ENCODE measurements at regions not wholly inside any gene's neighbourhood (a gene's known extent, or its start where the extent isn't known, plus 50 kb on each side); places are given as distances from the start of the nearest gene placed in this dataset.

GRCh38 chr3:105014631-105015030 is 352.1 kb upstream of the ALCAM start:
- TF ChIP-seq EZH2 (IDR thresholded peaks at IDR 0.05; ENCODE audit: low read length) = no peak
- no peak for TF ChIP-seq CTCF (optimal IDR thresholded peaks at IDR 0.05 in 1 of 3, IDR thresholded peaks at IDR 0.05 in 1 of 3, conservative IDR thresholded peaks at IDR 0.05 in 1 of 3; ENCODE audit: extremely low read depth in 1 of 3, insufficient read depth in 2 of 3, low read length in 3 of 3)

GRCh38 chr3:105022813-105023212 is 343.9 kb upstream of the ALCAM start:
- dilution Hi-C loops (cut with MboI; ENCODE audit: extremely low pct_ligation_motif_present, low sequenced_read_pairs) = no loop called here

More at GRCh38 chr3:105014631-105015030, 352.1 kb upstream of the ALCAM start:
- Histone ChIP-seq H3K9ac (ENCODE audit: control insufficient read depth, extremely low read depth, insufficient read depth, low read length) (no peak overlapping the region), H3K9me1 (ENCODE audit: control insufficient read depth, extremely low read depth, insufficient read depth, low read length) (no peaks in the 10 kb centered on the region), H3K4me1 (ENCODE audit: control insufficient read depth, extremely low read depth, insufficient read depth, low read length) (no peaks in the 10 kb centered on the region), H3K36me3 (ENCODE audit: control insufficient read depth in 2 of 2, extremely low read depth in 1 of 2, insufficient read depth in 2 of 2, low read length in 2 of 2) (no peaks in the 10 kb centered on the region), H4K20me1 (ENCODE audit: control insufficient read depth, extremely low read depth, insufficient read depth, low read length) (no peaks in the 10 kb centered on the region), H3K27me3 (ENCODE audit: control insufficient read depth, extremely low read depth, insufficient read depth, low read length) (no peaks in the 10 kb centered on the region), H3K4me2 (ENCODE audit: control insufficient read depth, extremely low read depth, insufficient read depth, low read depth, low read length) (no peak overlapping the region), H3K79me2 (ENCODE audit: control insufficient read depth, insufficient read depth, low read length) (no peaks in the 10 kb centered on the region), H2AFZ (ENCODE audit: control insufficient read depth, low read length) (no peak overlapping the region), H3K9me3 (ENCODE audit: control insufficient read depth, low read depth, low read length) (no peaks in the 10 kb centered on the region), H3K27ac (ENCODE audit: control insufficient read depth, insufficient read depth, low read length) (no peak overlapping the region), H3K4me3 (ENCODE audit: control insufficient read depth in 2 of 3, extremely low read depth in 1 of 3, insufficient read depth in 2 of 3, low read depth in 1 of 3, low read length in 3 of 3) (no peak overlapping the region)
- no peak for DNase-seq (ENCODE audit: low read depth, low spot score)
- dilution Hi-C loops (cut with MboI; ENCODE audit: extremely low pct_ligation_motif_present, low sequenced_read_pairs) = no loop called here
- no peak for FAIRE-seq

More at GRCh38 chr3:105022813-105023212, 343.9 kb upstream of the ALCAM start:
- no peak overlapping the region for H2AFZ ChIP-seq (ENCODE audit: control insufficient read depth, low read length)
- DNase-seq (ENCODE audit: low read depth, low spot score) = no peak
- no peak overlapping the region for H3K4me2 ChIP-seq (ENCODE audit: control insufficient read depth, extremely low read depth, insufficient read depth, low read depth, low read length)
- no peaks in the 10 kb centered on the region for H4K20me1 ChIP-seq (ENCODE audit: control insufficient read depth, extremely low read depth, insufficient read depth, low read length)
- H3K4me1 ChIP-seq (ENCODE audit: control insufficient read depth, extremely low read depth, insufficient read depth, low read length) = no peaks in the 10 kb centered on the region
- no peak overlapping the region for H3K4me3 ChIP-seq (ENCODE audit: control insufficient read depth in 2 of 3, extremely low read depth in 1 of 3, insufficient read depth in 2 of 3, low read depth in 1 of 3, low read length in 3 of 3)
- H3K27me3 ChIP-seq (ENCODE audit: control insufficient read depth, extremely low read depth, insufficient read depth, low read length) = no peaks in the 10 kb centered on the region
- no peaks in the 10 kb centered on the region for H3K36me3 ChIP-seq (ENCODE audit: control insufficient read depth in 2 of 2, extremely low read depth in 1 of 2, insufficient read depth in 2 of 2, low read length in 2 of 2)
- no peak for FAIRE-seq
- no peaks in the 10 kb centered on the region for H3K9me3 ChIP-seq (ENCODE audit: control insufficient read depth, low read depth, low read length)
- H3K79me2 ChIP-seq (ENCODE audit: control insufficient read depth, insufficient read depth, low read length) = no peaks in the 10 kb centered on the region
- TF ChIP-seq CTCF (optimal IDR thresholded peaks at IDR 0.05 in 1 of 3, IDR thresholded peaks at IDR 0.05 in 1 of 3, conservative IDR thresholded peaks at IDR 0.05 in 1 of 3; ENCODE audit: extremely low read depth in 1 of 3, insufficient read depth in 2 of 3, low read length in 3 of 3) (no peak), EZH2 (IDR thresholded peaks at IDR 0.05; ENCODE audit: low read length) (no peak)
- no peaks in the 10 kb centered on the region for H3K9me1 ChIP-seq (ENCODE audit: control insufficient read depth, extremely low read depth, insufficient read depth, low read length)
- no peak overlapping the region for H3K27ac ChIP-seq (ENCODE audit: control insufficient read depth, insufficient read depth, low read length)
- no peak overlapping the region for H3K9ac ChIP-seq (ENCODE audit: control insufficient read depth, extremely low read depth, insufficient read depth, low read length)
